ENCODE measurements at regions not wholly inside any gene's neighbourhood (a gene's known extent, or its start where the extent isn't known, plus 50 kb on each side); places are given as distances from the start of the nearest gene placed in this dataset.

GRCh38 chr12:65740873-65741600 is 83.2 kb upstream of the HMGA2 start:
- CTCF ChIA-PET (ENCODE audit: unreplicated experiment), result no interaction called here
- Histone ChIP-seq H4K20me1 (ENCODE audit: insufficient read depth, low read length) (no peaks in the 10 kb centered on the region), H3K4me1 (ENCODE audit: insufficient read depth, low read length, poor library complexity, severe bottlenecking) (no peaks in the 10 kb centered on the region), H3K36me3 (ENCODE audit: insufficient read depth, low read length) (no peaks in the 10 kb centered on the region), H3K79me2 (ENCODE audit: insufficient read depth, low read depth, low read length) (no peaks in the 10 kb centered on the region), H3K4me3 (ENCODE audit: low read depth, low read length, poor library complexity, severe bottlenecking) (no peak overlapping the region), H2AFZ (ENCODE audit: low read length) (no peak overlapping the region), H3K4me2 (ENCODE audit: low read length) (no peak overlapping the region), H3K27ac (ENCODE audit: low read depth, low read length, poor library complexity, severe bottlenecking) (no peak overlapping the region), H3K9me2 (ENCODE audit: insufficient read depth, low read length) (no peaks in the 10 kb centered on the region), H3K9me3 (ENCODE audit: low read length) (no peaks in the 10 kb centered on the region)
- DNase-seq (ENCODE audit: low spot score), result no peak
- no peak for TF ChIP-seq EZH2phosphoT487 (IDR thresholded peaks at IDR 0.05; ENCODE audit: borderline replicate concordance, low read depth, low read length)
- TF ChIP-seq, protein P1, sequence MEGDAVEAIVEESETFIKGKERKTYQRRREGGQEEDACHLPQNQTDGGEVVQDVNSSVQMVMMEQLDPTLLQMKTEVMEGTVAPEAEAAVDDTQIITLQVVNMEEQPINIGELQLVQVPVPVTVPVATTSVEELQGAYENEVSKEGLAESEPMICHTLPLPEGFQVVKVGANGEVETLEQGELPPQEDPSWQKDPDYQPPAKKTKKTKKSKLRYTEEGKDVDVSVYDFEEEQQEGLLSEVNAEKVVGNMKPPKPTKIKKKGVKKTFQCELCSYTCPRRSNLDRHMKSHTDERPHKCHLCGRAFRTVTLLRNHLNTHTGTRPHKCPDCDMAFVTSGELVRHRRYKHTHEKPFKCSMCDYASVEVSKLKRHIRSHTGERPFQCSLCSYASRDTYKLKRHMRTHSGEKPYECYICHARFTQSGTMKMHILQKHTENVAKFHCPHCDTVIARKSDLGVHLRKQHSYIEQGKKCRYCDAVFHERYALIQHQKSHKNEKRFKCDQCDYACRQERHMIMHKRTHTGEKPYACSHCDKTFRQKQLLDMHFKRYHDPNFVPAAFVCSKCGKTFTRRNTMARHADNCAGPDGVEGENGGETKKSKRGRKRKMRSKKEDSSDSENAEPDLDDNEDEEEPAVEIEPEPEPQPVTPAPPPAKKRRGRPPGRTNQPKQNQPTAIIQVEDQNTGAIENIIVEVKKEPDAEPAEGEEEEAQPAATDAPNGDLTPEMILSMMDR (conservative IDR thresholded peaks at IDR 0.05; ENCODE audit: low read length), result no peak
- intact Hi-C loops (cut with micrococcal nuclease; ENCODE audit: unreplicated experiment), result no loop called here
- POLR2A ChIA-PET, result no interaction called here
- no TSS peak for BruUV-seq (replicated peaks)

GRCh38 chr12:65741656-65742017 is 82.6 kb upstream of the HMGA2 start:
- intact Hi-C loops (cut with micrococcal nuclease; ENCODE audit: unreplicated experiment), result no loop called here
- no peaks in the 10 kb centered on the region for H3K9me2 ChIP-seq (ENCODE audit: insufficient read depth, low read length)
- no peak overlapping the region for H3K4me2 ChIP-seq (ENCODE audit: low read length)
- DNase-seq (ENCODE audit: low spot score), result no peak
- H2AFZ ChIP-seq (ENCODE audit: low read length), result no peak overlapping the region
- CTCF ChIA-PET (ENCODE audit: unreplicated experiment), result no interaction called here
- no peaks in the 10 kb centered on the region for H3K4me1 ChIP-seq (ENCODE audit: insufficient read depth, low read length, poor library complexity, severe bottlenecking)
- H3K27ac ChIP-seq (ENCODE audit: low read depth, low read length, poor library complexity, severe bottlenecking), result no peak overlapping the region
- no TSS peak for BruUV-seq (replicated peaks)
- H3K4me3 ChIP-seq (ENCODE audit: low read depth, low read length, poor library complexity, severe bottlenecking), result no peak overlapping the region
- POLR2A ChIA-PET, result no interaction called here
- H3K9me3 ChIP-seq (ENCODE audit: low read length), result no peaks in the 10 kb centered on the region
- H3K36me3 ChIP-seq (ENCODE audit: insufficient read depth, low read length), result no peaks in the 10 kb centered on the region
- TF ChIP-seq, protein P1 (conservative IDR thresholded peaks at IDR 0.05; ENCODE audit: low read length), result no peak
- no peak for TF ChIP-seq EZH2phosphoT487 (IDR thresholded peaks at IDR 0.05; ENCODE audit: borderline replicate concordance, low read depth, low read length)
- H4K20me1 ChIP-seq (ENCODE audit: insufficient read depth, low read length), result no peaks in the 10 kb centered on the region
- no peaks in the 10 kb centered on the region for H3K79me2 ChIP-seq (ENCODE audit: insufficient read depth, low read depth, low read length)

All from OCI-LY7 (cell line).